NCI-H524 (cell line): ENCODE measurements at regions not wholly inside any gene's neighbourhood (a gene's known extent, or its start where the extent isn't known, plus 50 kb on each side); places are given as distances from the start of the nearest gene placed in this dataset.
"Not testable (repeated sequence)": the region's sequence is repeated elsewhere in the genome, so short reads cannot be mapped to it uniquely, and the experiment has no call there.

Experiments
- DNase-seq, 2 experiments: peaks; one replicate each; lab custom pipeline; 2025; lab: John Stamatoyannopoulos, UW

- no peak for DNase-seq
Observed at GRCh38 chr5:2381861-2382260, 369.6 kb downstream of the IRX2 start.

- DNase-seq, result no peak
Observed at GRCh38 chr5:2381070-2381469, 370.4 kb downstream of the IRX2 start.

- DNase-seq, result no peak
Observed at GRCh38 chr5:2378976-2379375, 372.5 kb downstream of the IRX2 start.

- DNase-seq, result no peak
Observed at GRCh38 chr5:2378108-2378507, 373.4 kb downstream of the IRX2 start.

- no peak for DNase-seq
Observed at GRCh38 chr5:2376486-2376885, 375.0 kb downstream of the IRX2 start.

- no peak for DNase-seq
Observed at GRCh38 chr5:2375757-2376250, 375.7 kb downstream of the IRX2 start.

GRCh38 chr5:2375291-2375690 is 376.2 kb downstream of the IRX2 start:
- DNase-seq, result no peak

- DNase-seq, result no peak
Observed at GRCh38 chr5:2374703-2375102, 376.8 kb downstream of the IRX2 start.

GRCh38 chr5:2373631-2374030 is 377.8 kb downstream of the IRX2 start:
- no peak for DNase-seq

- no peak for DNase-seq
Observed at GRCh38 chr5:2371419-2371710, 380.1 kb downstream of the IRX2 start.

- no peak for DNase-seq
Observed at GRCh38 chr5:2370626-2371418, 380.7 kb downstream of the IRX2 start.

GRCh38 chr5:2369178-2369577 is 382.3 kb downstream of the IRX2 start:
- DNase-seq, result no peak

- no peak for DNase-seq
Observed at GRCh38 chr5:2366816-2367215, 384.7 kb downstream of the IRX2 start.

- no peak for DNase-seq
Observed at GRCh38 chr5:2357309-2357708, 394.2 kb downstream of the IRX2 start.

- DNase-seq, result no peak
Observed at GRCh38 chr5:2355859-2356258, 395.6 kb downstream of the IRX2 start.

- no peak for DNase-seq
Observed at GRCh38 chr5:2353871-2354440, 397.5 kb downstream of the IRX2 start.

- peak; percentile 82 to 95 for DNase-seq
Observed at GRCh38 chr5:2353211-2353610, 398.3 kb downstream of the IRX2 start.

- DNase-seq, result peak; percentile 40 to 79
Observed at GRCh38 chr5:2352101-2352861, 399.2 kb downstream of the IRX2 start.

- DNase-seq, result not testable (repeated sequence)
Observed at GRCh38 chr5:2349768-2350167, 401.7 kb downstream of the IRX2 start.

GRCh38 chr5:2338686-2339085 is 412.8 kb downstream of the IRX2 start:
- DNase-seq, result no peak

- DNase-seq, result no peak
Observed at GRCh38 chr5:2335733-2336515, 415.6 kb downstream of the IRX2 start.

- no peak for DNase-seq
Observed at GRCh38 chr5:2335125-2335732, 416.2 kb downstream of the IRX2 start.
